DMS53 (cell line): ENCODE measurements at regions not wholly inside any gene's neighbourhood (a gene's known extent, or its start where the extent isn't known, plus 50 kb on each side); places are given as distances from the start of the nearest gene placed in this dataset.

Experiments used
- DNase-seq: peaks from one replicate; lab custom pipeline; 2025; lab: John Stamatoyannopoulos, UW

- no peak for DNase-seq
Measured at GRCh38 chr2:13103151-13103550, 386.4 kb downstream of the TRIB2 start.

DNA sequence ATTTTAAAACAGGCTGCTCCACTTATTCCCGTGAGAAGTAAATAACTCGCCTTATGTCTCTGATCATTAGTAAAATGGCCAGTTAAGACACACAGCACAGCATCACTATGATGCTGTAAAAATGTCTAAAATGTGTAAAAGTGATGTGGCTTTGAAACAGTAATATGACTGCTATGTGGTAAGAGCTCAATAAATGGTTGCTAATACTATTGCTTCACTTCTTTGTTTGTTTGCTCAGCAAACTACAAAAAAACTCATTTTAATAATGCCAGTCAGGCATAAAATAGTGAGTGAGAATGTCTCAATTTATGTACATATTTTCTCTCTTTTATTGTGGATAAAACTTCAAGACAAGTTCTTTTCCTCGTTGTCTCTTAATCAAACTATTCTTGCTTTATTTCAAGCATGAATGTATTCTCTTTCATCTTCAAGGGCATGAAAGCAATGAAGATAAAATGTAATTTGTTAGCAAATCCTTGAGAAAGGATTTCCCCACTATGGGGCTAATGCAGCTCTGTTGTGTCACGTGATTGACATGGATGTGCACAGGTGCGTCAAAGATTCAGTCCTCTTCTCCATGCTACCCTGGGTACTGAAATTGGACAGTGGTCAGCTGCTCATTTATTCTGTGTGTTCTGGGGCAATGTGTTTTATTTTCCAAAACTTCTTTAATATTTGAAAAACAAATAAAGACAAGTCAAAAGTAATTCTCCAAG is 387.2 kb downstream of the TRIB2 start:
- DNase-seq = no peak

DNA sequence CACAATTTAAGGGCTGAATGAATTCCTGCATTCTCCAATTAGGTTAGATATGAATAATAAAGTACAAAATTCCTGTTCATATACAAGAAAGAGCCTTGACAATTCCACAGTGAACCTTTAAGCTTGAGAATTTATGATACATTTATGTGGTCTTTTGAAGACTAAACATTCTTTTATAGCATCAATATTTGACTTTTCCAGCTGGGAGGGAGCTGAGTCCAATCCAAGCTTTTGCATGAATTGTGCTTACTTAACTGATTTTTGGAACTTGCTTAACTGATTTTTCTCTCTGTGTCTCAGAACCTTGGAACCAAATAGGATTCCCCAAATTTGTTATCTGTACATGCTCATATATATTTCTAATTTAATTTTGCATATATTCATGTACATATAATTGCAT is 388.0 kb downstream of the TRIB2 start:
- DNase-seq = no peak

GRCh38 chr2:13106302-13106701 is 389.6 kb downstream of the TRIB2 start:
- DNase-seq = peak; percentile 13

DNA sequence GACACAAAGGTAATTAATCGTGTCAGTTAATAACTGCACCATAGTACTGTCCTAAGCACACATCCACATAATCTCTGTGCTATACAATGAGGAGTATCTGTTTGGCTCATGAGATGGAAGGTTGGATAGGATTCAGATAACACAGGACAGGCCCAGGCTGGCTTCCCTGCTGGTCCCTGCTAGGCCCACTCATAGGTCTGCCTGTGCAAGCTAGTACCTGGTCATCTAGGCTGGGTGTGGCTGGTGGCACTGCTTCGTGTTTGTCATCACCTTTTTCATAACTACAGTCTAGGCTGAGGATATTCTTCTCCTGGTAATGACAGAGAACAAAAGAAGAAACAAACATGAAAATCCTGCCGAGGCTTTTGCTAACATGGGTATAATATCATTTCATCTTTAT is 392.8 kb downstream of the TRIB2 start:
- DNase-seq = no peak

DNA sequence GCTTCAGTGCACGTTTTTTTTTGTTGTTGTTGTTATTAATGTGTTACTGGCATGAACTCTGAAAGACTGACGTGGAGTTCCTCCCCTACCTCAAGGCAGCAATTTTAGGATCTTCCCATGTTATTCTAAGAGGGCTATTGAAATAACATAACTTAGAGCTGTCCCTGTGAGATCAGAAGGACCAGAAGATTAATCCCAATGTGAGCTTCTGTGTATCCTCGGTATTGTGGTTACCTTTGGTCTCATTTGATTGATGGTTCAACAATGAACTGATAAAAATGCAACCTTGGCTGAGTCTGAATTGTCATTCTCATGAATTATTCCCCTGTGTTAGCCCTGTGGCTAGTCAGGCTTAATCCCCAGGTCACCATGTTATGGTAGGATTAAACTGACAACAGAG is 394.1 kb downstream of the TRIB2 start:
- no peak for DNase-seq

- peak; percentile 45 for DNase-seq
Measured at GRCh38 chr2:13113002-13113401, 396.3 kb downstream of the TRIB2 start.

DNA sequence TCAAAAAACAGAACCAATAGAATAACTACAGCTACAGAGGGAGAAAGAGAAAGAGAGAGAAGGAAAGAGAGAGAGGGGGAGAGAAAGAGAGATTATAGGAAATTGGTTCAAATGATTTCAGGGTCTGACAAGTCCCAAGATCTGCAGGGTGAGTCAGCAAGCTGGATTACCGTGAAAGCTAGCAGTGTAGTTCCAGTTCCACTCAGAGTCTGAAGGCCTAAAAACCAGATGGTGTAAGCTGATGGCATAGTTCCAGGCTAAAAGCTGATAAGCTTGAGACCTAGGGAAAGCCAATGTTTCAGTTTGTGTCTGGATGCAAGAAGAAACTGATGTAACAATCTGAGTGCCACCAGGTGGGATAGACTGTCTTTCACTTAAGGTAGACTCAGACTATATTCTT is 397.7 kb downstream of the TRIB2 start:
- peak; percentile 56 for DNase-seq

DNA sequence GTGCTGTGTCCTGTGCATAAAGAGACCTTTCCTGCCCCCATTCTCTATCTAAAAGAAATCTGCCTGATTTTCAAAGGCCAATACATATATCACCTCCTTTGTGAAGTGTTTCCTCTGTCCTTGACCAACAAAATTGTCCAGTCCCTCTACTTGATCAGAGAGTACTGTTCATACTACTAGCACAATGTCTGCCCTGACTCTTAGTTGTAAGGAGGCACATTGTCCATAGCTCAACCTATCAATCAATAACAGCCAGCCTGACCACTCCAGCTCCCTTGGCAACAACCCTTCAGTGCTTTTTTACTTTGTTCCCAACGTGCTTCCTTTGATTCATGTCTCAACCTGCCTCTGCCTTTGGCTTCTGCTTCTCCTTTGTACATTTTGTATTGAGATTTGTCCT is 398.9 kb downstream of the TRIB2 start:
- no peak for DNase-seq

- no peak for DNase-seq
Measured at GRCh38 chr2:13121096-13121495, 404.4 kb downstream of the TRIB2 start.

DNA sequence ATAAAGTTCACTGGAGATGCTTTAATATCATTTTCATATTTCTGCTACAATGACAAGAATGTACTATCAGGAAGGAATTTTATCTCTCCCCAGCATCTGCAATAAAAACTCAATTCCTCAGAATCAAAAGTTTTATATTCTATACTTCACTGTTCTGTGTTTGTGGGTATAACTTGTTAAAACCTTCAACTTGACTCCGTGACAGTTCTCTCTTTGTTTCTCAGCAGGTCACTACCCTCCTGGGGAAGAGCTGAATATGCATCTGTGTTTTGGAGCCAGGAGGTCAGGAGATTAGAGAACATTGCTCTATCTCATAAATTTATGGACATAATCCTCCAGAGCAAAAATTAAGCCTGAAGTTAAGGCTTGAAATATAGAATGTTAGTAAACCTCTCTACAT is 411.4 kb downstream of the TRIB2 start:
- no peak for DNase-seq

- no peak for DNase-seq
Measured at GRCh38 chr2:13135369-13135768, 418.6 kb downstream of the TRIB2 start.

GRCh38 chr2:13135856-13136255 is 419.1 kb downstream of the TRIB2 start:
- DNase-seq = peak; percentile 1

DNA sequence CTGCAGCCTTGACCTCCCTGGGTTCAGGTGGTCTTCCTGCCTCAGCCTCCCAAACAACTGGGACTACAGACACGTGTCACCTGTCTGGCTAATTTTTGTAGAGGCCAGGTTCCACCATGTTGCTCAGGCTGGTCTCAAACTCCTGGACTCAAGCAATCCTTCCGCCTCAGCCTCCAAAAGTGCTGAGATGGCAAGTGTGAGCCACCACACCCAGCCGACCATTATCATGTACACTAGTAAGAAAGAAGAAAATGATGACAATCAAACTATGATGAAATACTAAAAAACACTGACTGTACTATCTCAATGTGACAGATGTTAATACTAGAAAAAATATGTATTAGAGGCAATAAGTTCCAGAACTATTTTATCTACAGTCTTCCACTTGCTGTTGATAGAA is 420.9 kb downstream of the TRIB2 start:
- DNase-seq = no peak

DNA sequence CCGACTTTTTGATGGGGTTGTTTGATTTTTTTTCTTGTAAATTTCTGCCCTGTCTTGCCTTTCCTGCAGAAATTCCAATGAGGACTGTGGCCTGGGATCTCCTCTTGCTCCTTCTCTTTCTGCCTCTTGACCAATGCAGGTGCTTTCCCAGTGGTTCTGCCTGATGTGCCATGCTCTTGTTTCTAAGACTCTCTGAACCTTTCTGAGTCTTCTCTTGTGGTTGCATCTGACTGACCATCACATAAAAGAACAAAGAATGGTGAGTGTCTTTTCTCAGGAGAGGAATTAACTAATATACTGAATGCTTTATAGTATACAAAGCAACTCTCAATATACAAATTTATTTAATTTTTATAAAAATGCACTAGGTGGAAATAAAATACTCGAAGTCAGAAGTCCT is 424.6 kb downstream of the TRIB2 start:
- no peak for DNase-seq

- no peak for DNase-seq
Measured at GRCh38 chr2:13143451-13143850, 426.7 kb downstream of the TRIB2 start.

- no peak for DNase-seq
Measured at GRCh38 chr2:13156916-13157315, 440.2 kb downstream of the TRIB2 start.

GRCh38 chr2:13158466-13158865 is 441.7 kb downstream of the TRIB2 start:
- no peak for DNase-seq

GRCh38 chr2:13180729-13181128 is 464.0 kb downstream of the TRIB2 start:
- DNase-seq = no peak

GRCh38 chr2:13193075-13193474 is 476.3 kb downstream of the TRIB2 start:
- DNase-seq = peak; percentile 53

GRCh38 chr2:13193900-13194299 is 477.2 kb downstream of the TRIB2 start:
- DNase-seq = peak; percentile 69

- DNase-seq = no peak
Measured at GRCh38 chr2:13195270-13195669, 478.5 kb downstream of the TRIB2 start.

DNA sequence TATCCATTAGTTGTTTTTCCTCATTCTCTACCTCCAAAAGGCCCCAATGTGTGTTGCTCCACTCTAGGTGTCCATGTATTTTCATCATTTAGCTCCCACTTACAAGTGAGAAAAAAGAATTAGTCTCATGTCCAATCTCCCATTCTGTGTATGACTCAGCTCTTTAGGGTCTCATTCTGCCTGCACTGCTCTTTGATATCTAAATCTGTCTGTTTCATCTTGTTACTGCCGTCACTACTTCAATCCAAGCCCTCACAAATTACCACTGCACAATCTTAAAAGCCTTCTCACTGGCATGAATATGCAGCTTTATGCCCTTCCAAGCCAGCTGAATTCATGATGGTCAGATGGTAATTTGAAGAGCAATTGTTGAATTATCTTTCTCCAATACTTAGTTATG is 480.5 kb downstream of the TRIB2 start:
- DNase-seq = no peak

DNA sequence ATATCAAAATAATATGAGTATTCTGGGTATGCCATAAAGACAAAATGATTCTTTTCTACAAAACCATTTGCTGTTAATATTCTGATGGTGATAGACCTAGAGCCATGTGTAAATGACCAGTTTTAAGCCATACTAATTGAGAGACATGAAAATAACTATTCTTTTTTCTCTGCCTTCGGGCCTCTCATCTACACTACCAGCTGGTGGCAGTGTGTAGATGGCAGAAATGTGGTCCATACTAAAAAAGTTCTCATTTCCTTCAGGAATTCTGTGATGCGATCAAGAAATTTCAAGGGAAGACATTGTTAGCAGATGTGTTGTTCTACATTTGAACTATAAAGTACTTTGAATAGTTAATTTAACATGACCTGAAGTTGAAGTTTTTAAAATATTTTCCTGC is 485.2 kb downstream of the TRIB2 start:
- peak; percentile 27 for DNase-seq

- no peak for DNase-seq
Measured at GRCh38 chr2:13212115-13212514, 495.4 kb downstream of the TRIB2 start.
